Gastroesophageal sphincter (tissue), 2 donors: ENCODE measurements at regions not wholly inside any gene's neighbourhood (a gene's known extent, or its start where the extent isn't known, plus 50 kb on each side); places are given as distances from the start of the nearest gene placed in this dataset.

Experiments
- POLR2A ChIP-seq, 2 donors: fragments of 450-650 bp; IDR thresholded peaks; one replicate each; pipeline ENCODE4 v1.6.1; 2017; ENCODE audit warnings: antibody characterized with exemption in 2 of 2, mild to moderate bottlenecking in 2 of 2, moderate library complexity in 1 of 2
- POLR2AphosphoS5 ChIP-seq: sonication (generic); formaldehyde crosslinking; IDR thresholded peaks from one replicate; pipeline ENCODE4 v1.6.1; 2017; ENCODE audit warnings: antibody characterized with exemption

- TF ChIP-seq POLR2A (IDR thresholded peaks at IDR 0.05) (no peak), POLR2AphosphoS5 (no peak)
These were observed 453.9 kb downstream of the ENC1 start for GRCh38 chr5:74186356-74187315.
